ENCODE measurements at regions not wholly inside any gene's neighbourhood (a gene's known extent, or its start where the extent isn't known, plus 50 kb on each side); places are given as distances from the start of the nearest gene placed in this dataset.

- TF ChIP-seq CTCF (IDR thresholded peaks at IDR 0.05; ENCODE audit: insufficient read depth, low read length, poor library complexity, severe bottlenecking) (no peak), EZH2phosphoT487 (conservative IDR thresholded peaks at IDR 0.05; ENCODE audit: low read length) (no peak)
These were observed 283.0 kb upstream of the MAF start for GRCh38 chr16:79883494-79883893.

Measured in SU-DHL-6 (cell line).